ENCODE measurements at regions not wholly inside any gene's neighbourhood (a gene's known extent, or its start where the extent isn't known, plus 50 kb on each side); places are given as distances from the start of the nearest gene placed in this dataset.
A peak's percentile ranks its signal among the peaks of the same experiment; 100 is the strongest.

- peak; percentile 22 for DNase-seq
- Histone ChIP-seq H3T11ph (ENCODE audit: low read length) (no peak overlapping the region), H2BK5ac (ENCODE audit: insufficient read length, low read length) (no peak overlapping the region), H4K91ac (ENCODE audit: insufficient read length, low read depth, low read length) (no peak overlapping the region), H4K20me1 (ENCODE audit: control insufficient read depth, insufficient read depth, insufficient read length) (no peaks in the 10 kb centered on the region), H3K56ac (ENCODE audit: insufficient read length, low read depth, low read length) (no peak overlapping the region), H3K9ac (ENCODE audit: extremely low read depth, insufficient read length, low read length) (no peak overlapping the region), H2BK15ac (ENCODE audit: low read depth, low read length) (no peak overlapping the region), H2BK20ac (ENCODE audit: low read depth, low read length, poor library complexity, severe bottlenecking) (no peak overlapping the region), H3K4me1 (ENCODE audit: insufficient read depth, low read length) (peaks cover 3% of the 10 kb centered on the region; the same call in 1 of the 2 replicates), H3K23me2 (ENCODE audit: insufficient read length, low read depth, low read length, poor library complexity, severe bottlenecking) (no peaks in the 10 kb centered on the region), H3K27ac (ENCODE audit: insufficient read length, low read depth, low read length) (no peak overlapping the region), H3K27me3 (ENCODE audit: insufficient read depth, low read length) (no peaks in the 10 kb centered on the region), H2AFZ (ENCODE audit: low read length) (no peak overlapping the region), H3K79me2 (ENCODE audit: insufficient read depth, low read length) (no peaks in the 10 kb centered on the region), H2BK120ac (ENCODE audit: low read depth, low read length, poor library complexity, severe bottlenecking) (no peak overlapping the region), H3K23ac (ENCODE audit: insufficient read length, low read depth, low read length) (no peak overlapping the region), H2BK12ac (ENCODE audit: insufficient read length, low read depth, low read length) (no peak overlapping the region), H4K8ac (replicated peaks; ENCODE audit: insufficient read length, low read depth, low read length) (no peak overlapping the region), H2AK5ac (ENCODE audit: insufficient read length, low read length) (no peak overlapping the region), H3K9me3 (ENCODE audit: control insufficient read depth, low read depth, low read length) (no peaks in the 10 kb centered on the region), H3K79me1 (ENCODE audit: insufficient read depth, low read depth, low read length, poor library complexity, severe bottlenecking) (no peaks in the 10 kb centered on the region), H3K18ac (ENCODE audit: insufficient read length, low read depth, low read length) (no peak overlapping the region), H3K4me2 (ENCODE audit: insufficient read depth, insufficient read length, low read length) (no peak overlapping the region), H3K14ac (ENCODE audit: insufficient read depth, low read length) (no peak overlapping the region), H3K4ac (ENCODE audit: low read depth, low read length) (no peak overlapping the region), H4K5ac (ENCODE audit: insufficient read length, low read depth, low read length) (no peak overlapping the region)
- Mint-ChIP-seq H3K9me3 (no peaks in the 10 kb centered on the region), H3K36me3 (ENCODE audit: insufficient read depth in 1 of 3, low read depth in 3 of 3) (peaks cover 0 to under 1% (median 0%) of the 10 kb centered on the region in 3 experiments; a peak in 1 of 7 replicates), H3K27ac (no peak overlapping the region), H3K27me3 (ENCODE audit: low read depth) (no peaks in the 10 kb centered on the region; the same call in 1 of the 2 replicates), H3K4me3 (no peak overlapping the region), H3K4me1 (peaks cover 0 to 8% of the 10 kb centered on the region in 2 experiments; a peak in 2 of 4 replicates)
- no CpG with 5 or more reads among the region's 6 CpGs for WGBS (ENCODE audit: extremely low coverage, insufficient read length, low lambda C conversion rate)
- TF ChIP-seq CTCF (conservative IDR thresholded peaks at IDR 0.05), result no peak
Observed at GRCh38 chr17:5870231-5870953, 199.8 kb upstream of the WSCD1 start.
